HuH-7.5 (cell line): ENCODE measurements at regions not wholly inside any gene's neighbourhood (a gene's known extent, or its start where the extent isn't known, plus 50 kb on each side); places are given as distances from the start of the nearest gene placed in this dataset.
"Not testable (repeated sequence)": the region's sequence is repeated elsewhere in the genome, so short reads cannot be mapped to it uniquely, and the experiment has no call there.

ENCODE experiments used
- DNase-seq: peaks from one replicate; pipeline ENCODE4 v3.0.0; 2011; ENCODE audit warnings: low spot score

DNA sequence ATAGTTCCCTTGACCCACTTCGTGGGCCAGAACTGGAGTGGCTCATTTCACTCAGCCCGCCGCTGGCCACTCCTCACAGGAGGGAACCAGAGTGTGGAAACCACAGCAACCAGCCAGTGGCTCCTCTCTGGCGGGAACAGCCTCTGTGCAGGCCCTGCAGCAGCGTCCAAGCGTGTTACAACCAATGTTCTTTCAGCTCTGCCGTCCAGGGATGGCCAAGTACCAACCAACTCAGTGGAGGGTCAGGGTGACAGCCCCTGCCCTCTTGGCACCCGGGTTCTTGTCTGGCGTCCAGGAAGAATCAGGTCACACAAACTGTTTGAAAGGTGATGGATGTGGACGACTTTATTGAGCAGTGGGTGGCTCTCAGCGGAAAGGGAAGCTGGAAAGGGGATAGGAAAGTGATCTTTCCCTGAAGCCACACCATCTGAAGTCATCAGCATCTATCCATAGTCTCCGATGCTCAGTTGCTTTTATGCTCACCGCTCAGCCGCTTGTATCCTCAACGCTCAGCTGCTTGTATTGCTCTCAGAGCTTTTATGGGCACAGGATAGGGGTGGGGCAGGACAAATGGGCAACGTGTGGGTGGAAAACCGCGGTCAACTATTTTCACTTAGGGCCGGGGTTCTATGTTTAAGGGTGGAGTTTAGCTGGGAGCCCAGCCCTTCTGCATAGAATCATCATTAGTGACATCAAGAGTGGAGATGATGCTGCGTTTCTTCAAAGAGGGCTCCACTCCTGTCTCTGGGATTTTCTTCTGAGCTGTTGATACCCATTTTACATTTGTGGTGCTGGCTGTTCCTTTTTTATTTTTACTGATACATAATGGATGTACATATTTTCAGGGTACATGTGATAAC, 250.2 kb downstream of the RRAGC start:
- DNase-seq: no peak

DNA sequence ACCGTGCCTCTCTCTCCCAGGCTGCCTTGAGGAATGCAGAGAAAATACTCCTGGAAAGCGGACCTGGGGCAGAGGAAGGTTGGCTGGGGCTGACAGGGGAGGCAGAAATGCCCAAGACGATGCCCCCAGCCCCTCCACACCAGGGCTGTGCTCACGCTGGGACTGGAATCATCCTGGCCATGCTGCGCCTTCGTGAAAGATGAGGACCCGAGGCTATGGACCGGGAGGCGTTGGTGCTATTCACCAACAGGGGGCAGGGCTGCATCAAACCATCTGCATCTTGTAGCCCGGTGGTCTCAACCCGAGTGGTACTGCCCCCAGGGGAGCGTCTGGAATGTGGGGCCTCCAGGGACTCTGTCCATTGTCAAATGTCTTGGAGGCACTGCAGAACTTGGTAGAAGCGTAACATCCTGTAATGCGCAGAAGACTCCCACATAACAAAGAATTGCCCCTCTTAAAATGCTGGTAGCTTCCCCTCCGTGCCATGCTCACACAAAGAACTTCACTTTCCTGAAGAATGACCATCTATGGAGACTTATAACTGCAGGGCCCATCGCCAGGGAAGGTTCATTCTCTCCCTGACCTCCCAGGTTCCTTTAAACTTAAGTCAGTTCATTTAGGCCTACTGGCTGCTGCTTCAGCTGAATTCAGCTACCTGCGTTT, 251.2 kb downstream of the RRAGC start:
- peak; percentile 25 for DNase-seq

DNA sequence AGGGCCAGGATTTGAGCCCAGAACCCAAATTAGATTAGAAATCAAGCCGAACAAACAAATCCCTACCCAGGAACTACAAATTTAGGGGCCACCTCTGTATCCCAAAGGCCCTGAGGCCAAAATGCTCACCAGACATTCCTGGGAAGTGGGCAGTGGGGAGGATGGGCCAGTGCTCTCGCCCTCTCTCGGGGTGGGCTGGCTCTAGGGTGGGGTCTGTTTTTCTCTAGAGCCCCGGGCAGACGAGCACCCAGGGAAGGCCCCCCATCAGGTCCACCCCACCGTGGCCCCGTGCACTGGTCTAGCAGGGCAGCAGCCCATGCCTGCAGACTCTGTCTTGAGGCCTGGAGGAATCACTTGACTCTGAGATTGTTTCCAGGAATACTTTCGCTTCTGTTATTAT, 252.0 kb downstream of the RRAGC start:
- no peak for DNase-seq

DNA sequence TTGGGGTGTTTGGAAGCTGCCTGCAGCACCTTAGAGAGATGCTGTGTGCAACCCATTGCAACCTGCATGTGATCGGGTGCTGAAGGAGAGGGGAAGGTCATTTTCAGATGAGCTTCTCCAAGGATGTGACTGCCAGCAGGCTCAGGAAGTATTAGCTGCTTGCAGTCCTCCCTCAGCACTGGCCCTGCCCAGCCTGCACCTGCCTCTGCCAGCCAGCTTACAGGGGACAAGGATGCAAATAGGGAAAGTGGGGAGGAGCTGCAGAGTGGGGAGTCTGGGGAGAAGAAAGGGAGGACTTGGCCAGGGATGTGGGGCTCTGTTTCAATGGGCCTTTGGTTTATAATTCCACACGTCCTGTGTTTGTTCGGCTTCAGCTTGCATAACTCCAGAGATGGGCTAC, 254.5 kb downstream of the RRAGC start:
- DNase-seq: no peak

DNA sequence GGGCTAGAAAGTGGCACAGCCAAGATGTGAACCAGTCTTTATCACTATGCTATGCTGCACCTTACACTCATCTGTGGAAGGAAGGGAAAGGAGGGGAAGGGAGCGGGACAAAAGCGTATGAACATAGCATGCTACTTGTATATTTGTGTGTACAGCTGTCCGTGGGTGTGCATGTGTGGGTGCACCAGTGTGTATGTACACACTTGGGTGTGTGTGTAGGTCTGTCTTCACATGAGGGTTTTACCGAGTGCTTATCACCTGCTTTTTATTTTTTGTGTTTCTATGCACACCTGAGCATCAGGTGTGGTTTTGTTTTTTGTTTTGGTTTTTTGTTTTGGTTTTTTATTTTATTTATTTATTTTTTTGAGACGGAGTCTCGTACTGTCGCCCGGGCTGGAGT, 255.7 kb downstream of the RRAGC start:
- no peak for DNase-seq

DNA sequence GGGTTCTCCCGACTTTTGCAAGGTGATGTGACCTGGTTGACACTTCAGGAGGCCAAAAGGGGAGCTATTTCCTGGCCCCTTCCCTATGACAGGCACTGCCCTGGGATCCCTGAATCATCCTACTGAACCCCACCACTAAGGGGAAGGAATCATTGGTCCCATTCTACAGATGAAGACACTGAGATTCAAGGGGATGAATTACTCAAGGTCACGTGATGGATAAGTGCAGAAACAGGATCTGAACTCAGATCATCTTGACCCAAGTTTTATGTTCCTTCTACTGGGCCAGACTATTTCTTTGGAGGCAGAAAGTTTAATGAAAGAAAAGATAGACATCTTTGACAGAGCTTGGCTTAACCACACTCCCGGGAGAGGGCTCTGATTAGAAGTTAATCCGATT, 258.7 kb downstream of the RRAGC start:
- DNase-seq: no peak

DNA sequence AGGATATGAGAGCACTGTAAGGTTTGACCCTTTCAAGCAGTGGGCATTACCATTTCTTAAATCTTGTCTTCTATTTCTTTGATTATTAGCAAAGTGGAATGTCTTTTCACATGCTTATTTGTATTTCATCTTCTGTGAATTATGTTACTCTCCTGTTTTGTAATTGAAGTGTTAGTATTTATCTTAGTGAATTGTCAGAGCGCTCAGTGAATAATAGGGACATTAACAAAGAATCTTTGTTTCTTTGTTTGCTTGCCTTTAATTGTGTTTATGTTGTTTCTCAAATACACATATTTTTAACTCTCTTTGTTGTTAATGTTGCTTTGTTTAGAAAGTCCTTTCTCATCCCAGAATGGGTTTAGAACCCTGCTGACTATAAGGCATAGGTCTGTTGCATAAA, 259.3 kb downstream of the RRAGC start:
- DNase-seq: no peak

DNA sequence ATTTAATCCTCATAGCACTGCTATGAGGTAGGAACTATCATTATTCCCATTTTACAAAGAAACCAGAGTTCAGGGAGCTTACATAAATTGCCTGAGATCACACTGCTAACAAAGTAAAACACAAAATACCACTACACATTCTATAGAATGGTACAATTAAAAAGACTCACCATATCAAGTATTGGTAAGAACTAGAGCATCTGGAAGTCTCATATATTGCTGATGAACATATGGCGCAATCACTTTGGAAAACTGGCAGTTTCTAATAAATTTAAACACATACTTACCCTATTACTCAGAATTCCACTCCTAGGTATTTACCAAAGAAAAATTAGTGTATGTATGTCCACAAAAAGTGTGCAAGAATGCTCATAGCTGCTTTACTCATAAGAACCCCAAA, 261.5 kb downstream of the RRAGC start:
- no peak for DNase-seq

DNA sequence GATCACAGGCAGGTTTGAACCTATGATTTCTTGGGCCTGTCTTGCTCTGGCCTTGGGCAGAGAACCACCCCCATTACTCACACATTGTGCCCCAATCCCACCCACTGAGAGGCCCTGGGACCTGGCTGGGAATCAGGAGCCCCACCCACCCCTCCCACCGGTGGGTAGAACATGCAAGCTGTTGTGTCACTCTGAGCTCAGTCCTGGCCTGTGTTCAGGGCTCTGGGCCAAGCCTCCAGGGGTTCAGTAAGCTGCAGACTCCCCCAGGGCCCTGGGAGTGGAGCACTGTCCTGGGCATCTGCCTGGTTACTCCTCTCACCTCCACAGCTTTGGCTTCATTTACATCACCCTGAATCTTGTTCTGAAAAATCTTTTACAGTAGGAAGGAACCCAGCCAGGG, 270.5 kb downstream of the RRAGC start:
- DNase-seq: no peak

DNA sequence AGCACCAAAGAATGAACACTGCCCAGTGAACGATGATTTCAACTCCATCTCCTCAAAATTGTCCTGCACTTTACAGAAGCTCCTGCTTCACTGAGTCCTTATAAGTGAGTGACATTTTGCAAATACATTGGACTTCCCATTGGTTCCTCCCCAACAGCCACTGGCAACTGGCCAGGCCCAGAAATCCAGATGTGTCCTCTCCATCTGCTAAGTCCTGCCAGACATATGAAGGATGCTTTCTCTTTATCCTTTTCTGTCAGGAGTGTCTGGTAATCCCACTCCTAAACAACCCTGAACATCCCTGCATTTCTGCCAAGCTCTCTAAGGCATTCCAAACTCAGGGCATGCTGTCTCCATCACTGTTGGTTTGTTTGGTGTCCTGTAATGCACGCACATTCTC, 271.8 kb downstream of the RRAGC start:
- DNase-seq: no peak

DNA sequence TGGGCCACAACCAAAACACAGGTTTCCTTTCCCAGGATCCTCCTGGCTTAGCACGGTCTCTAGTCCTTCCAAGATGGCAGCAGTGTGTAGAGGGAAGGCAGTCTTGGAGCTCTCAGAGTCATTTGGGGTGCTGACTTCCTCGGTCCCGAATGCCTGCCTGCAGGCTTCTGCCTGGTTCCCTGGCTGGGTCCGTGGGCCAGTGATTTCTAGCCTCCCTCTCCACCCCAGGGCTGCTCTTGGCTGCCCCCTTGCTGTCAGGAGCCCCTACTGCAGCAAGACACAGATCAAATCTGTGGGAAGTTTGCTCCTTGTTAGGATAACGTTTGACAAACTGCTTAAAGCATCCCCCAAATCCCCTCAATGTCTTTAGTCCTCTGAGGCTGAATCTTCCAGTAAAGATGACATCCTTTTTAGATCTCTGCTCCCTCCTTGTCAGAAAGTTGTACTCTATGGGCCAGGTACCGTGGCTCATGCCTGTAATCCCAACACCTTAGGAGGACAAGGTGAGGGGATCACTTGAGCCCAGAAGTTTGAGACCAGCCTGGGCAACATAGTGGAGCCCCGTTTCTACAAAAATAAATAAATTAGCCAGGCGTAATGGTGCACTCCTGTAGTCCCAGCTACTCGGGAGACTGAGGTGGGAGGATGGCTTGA, 272.5 kb downstream of the RRAGC start:
- peak; percentile 51 for DNase-seq

DNA sequence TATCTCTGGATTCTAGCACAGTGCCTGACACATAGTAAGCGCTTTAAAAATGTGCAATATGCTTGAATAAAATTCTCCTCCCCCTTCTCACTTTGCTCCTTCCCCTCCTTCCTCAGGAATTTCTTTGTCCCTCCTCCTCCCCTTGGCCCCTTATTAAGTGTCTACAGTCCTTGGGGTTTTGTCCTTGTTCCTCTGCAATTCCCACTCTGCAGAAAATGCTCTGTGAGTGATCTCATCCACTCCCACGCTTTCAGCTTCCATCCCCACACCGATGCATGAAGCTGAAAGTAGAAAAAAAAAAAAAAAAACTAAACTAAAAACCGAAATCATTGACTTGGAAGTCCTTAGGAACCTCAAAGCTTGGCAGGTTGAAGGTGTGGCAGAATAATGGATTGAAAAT, 273.6 kb downstream of the RRAGC start:
- DNase-seq: no peak

DNA sequence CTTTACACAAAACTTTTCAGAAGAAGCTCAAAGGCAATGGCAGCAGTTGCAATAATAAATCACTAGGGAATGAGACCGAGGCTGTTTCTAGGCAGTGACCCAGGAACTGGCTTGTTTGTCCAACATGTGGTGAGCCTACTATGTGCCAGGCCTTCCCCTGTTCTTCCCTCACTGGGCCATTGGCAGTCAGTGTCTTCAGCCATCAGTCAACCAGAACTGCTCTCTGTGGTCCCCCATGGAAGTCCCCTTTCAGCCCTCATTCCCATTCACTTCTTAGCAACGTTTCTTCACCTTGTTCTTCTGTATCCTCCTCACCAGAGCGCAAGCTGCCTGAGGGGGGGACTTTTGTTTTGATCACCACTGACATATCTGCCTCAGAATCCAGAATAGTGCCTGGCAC, 274.1 kb downstream of the RRAGC start:
- no peak for DNase-seq

DNA sequence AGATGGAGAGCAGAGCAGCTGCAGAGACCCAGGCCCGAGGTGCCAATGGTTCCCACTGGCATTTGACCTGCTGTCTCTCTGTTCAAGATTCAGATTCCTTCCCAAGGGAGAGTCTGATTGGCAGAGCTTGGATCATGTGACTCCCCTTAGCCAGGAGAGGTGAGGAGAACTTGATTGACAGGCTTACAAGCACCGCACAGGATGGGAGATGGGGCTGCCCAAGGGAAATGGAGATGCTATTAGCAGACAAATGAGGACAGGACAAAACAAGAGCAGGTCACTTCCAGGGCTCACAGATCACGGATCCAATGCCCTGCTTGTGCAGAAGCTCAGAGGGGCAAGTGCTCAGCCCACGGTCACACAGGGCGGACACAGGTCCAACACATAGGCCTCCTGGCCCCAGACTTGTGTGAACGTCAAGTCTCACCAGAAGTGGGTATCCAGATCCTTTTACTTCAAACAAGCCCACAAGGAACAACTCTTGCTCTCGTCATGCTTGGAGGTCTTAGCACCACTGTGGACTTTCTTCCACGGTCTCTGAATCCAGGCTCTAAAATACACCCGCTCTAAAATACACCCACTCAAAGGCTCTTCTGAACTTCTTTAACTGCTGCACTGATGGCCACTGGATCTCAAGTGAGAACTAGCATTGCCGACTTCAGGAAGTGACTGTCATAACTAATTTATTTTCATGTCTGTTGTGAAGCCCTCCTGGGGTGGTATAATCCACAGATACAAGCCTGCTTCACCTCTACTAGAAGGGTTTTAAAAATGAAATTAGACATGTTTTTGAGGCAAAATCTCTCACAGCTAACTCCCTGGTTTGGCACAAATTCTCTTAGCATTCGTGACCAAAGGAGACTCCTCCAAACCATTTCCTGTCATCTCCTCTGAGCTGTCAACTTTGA, 274.9 kb downstream of the RRAGC start:
- DNase-seq: no peak

DNA sequence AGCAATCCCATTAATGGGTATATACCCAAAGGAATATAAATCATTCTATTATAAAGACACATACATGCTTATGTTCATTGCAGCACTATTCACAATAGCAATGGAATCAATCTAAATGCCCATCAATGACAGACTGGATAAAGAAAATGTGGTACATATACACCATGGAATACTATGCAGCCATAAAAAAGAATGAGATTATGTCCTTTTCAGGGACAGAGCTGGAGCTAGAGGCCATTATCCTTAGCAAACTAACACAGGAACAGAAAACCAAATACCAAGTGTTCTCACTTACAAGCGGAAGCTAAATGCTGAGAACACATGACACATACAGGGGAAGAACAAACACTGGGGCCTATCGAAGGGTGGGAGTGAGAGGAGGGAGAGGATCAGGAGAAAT, 276.3 kb downstream of the RRAGC start:
- not testable (repeated sequence) for DNase-seq

DNA sequence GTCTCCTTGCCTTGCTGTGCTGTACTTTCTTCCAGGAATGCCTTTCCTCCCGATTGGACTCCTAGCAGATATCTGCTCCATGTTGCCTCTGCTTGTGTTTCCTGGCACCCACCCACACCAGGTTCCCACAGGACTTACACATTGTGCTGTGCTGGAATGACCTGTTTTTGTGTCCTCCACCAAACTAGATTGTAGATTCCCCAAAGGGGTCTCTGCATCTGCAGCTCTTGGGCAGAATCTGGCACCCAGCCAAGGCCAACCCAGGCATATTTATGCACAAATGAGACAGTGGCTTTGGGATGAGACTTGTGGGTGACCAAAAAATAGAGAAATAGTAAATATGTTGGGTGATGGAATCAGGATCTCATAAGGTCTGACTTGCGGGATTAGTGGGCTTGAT, 278.2 kb downstream of the RRAGC start:
- no peak for DNase-seq

DNA sequence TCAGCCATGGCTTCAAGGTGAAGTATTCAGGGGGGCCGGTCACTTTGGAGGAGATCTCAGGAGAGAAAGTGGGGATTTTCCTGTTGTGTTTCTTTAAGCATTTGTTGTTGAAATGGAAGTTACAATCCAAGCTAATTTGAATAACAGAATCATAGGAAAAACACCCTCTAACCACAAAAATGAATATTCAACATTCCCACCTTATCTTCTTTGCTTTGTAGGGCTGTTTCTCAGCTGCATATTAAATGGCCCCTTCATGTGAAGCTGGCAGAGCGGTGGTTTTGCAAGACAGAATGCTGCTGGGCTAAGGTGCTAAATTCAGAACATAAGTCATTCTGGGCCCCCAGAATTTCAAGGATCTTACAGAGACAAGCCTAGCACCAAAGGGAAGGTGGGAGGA, 279.0 kb downstream of the RRAGC start:
- no peak for DNase-seq

DNA sequence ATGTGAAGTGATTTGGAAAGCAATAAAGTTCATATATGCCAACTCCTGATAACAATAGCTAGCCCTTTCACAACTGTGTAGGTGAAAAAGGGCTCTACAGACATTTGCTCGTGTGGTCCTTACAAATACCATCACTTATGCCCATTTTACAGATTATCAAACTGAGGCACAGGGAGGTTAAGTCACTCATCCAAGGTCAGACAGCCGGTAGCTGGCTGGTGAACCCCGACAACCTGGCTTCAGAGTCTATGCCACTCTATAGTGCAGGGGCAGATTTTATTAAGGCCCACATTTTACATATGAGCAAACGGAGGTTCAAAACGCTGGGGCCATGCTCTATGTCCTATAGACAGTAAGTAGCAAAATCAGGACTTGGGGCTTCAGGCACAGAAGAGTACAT, 280.5 kb downstream of the RRAGC start:
- no peak for DNase-seq

DNA sequence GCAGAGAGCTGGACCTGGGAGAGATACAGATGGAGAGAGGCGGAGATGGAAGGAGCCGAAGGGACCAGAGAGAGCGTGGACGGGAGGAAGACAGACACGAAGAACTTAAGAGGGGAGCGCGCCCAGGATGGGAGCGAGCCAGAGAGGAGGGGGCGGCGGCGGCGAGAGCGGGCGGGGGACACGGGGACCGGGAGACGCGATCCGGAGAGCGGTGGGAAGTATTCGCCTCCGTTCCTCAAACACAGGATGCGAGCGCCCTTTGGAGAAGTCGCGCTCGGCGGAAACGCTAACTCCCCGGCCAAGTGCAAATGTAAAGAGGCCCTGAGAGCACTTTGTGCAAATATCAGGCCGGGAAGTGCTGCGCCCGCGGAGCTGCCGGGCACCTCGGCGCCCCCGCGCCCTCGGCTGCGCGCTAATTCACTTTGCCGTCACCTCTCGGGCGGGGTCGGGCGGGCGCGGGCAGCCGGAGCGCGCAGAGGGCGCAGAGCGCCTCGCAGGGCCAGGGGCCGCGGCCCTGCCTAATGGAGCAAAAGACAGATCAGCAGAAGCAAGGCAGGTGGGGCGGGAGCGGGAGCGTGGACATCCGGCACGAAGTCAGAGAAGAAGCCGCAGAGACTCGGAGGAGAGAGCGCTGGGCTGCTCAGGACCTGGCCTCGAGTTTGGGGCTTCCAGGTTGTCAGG, 281.2 kb downstream of the RRAGC start:
- DNase-seq: no peak

DNA sequence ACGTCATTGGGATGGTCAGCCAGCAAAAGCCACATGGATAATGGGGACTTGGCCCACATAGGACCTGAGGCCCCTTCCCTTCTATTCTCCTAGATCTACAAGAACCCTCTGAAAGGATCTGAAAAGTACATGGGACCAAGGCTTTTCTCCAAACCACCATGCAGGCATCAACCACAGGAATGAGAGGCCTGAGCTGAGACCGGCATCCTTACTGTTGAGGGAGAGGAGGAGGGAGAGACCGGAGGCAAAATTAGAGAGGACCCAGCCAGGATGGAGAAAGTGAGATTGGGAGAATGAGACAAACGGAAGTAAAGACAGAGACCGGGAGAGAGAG, 281.7 kb downstream of the RRAGC start:
- DNase-seq: no peak

DNA sequence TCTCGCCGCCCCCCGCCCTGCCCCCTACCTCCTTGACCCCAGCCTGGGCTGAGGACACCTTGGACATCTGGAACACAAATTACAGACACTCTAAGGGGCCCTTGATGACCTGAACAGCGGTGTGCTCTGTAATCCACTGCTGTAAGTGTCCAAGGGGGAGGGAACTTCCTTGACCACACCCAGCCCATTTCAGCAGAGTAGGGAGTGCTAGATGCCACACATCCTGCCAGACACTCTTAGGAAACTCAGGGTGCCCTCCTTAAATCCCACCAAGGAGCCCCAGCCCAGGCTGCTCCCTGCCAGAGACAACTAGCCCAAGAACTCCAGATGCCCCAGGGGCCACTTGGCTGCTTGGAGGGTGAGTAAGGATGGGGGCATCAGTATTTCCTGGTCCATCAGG, 282.2 kb downstream of the RRAGC start:
- no peak for DNase-seq

DNA sequence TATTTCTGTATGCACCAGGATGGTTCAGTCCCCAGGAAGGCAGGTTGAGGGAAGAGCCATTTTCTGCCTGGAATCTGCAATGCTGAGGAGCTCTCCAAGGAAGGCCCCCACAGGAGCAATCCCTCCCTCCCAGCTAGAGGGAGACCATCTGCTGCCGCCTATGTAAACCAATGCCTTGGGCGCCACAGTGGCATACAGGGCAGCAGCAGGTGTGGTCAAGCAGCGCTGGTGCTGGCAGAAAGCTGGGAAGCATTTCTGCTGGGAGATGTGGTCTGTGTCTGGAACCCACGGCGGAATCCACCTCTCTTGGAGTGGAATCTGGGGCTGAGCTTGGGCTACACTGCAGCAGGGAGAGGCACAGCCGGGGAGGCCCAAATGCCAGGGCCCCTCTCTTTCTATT, 283.3 kb downstream of the RRAGC start:
- DNase-seq: no peak
